IMR-90 (cell line): ENCODE measurements at regions not wholly inside any gene's neighbourhood (a gene's known extent, or its start where the extent isn't known, plus 50 kb on each side); places are given as distances from the start of the nearest gene placed in this dataset.

Source experiments
- ATAC-seq: fragments of 200-7000 bp; cut with Tn5 transposase; 2 replicates; pipeline ENCODE4 v1.9.1; 2020; ENCODE audit warnings: low read depth, mild to moderate bottlenecking, moderate library complexity
- BruUV-seq: library from RNA; stranded (reverse); fragments of 400-500 nt; replicated peaks from 2 replicates; lab custom pipeline; 2021; lab: Mats Ljungman, UMichigan
- CTCF ChIA-PET: fragments of 300-600 bp; formaldehyde crosslinking; extraction: SDS; loops from one replicate; lab custom pipeline; 2021; ENCODE audit warnings: antibody characterized with exemption; lab: Yijun Ruan, JAX
- POLR2A ChIA-PET: fragments of 300-600 bp; sonication (Branson Sonifier 250); formaldehyde crosslinking; loops from one replicate; lab custom pipeline; 2022; ENCODE audit warnings: antibody characterized with exemption; ENCODE audit not compliant: unreplicated experiment; lab: Charles Lee
- DNase-seq: peaks from one replicate; pipeline ENCODE4 v3.0.0; 2013
- H2AFZ ChIP-seq: replicated peaks from 2 replicates; pipeline ENCODE3; 2013; ENCODE audit warnings: low read length, mild to moderate bottlenecking; ENCODE audit not compliant: poor library complexity
- H2AK5ac ChIP-seq: 2 replicates; pipeline ENCODE4 v1.6.1; 2013; ENCODE audit warnings: low read depth, low read length, inconsistent platforms
- H2AK9ac ChIP-seq: replicated peaks from 2 replicates; pipeline ENCODE3; 2013; ENCODE audit warnings: mild to moderate bottlenecking, low read depth, low read length, moderate library complexity; ENCODE audit not compliant: poor library complexity
- H2BK120ac ChIP-seq: 2 replicates; pipeline ENCODE4 v1.6.1; 2013; ENCODE audit warnings: low read depth, low read length, inconsistent platforms
- H2BK15ac ChIP-seq: 3 replicates; pipeline ENCODE4 v1.6.1; 2013; ENCODE audit warnings: low read depth, low read length, inconsistent platforms
- H2BK20ac ChIP-seq: 2 replicates; pipeline ENCODE4 v1.6.1; 2013; ENCODE audit warnings: low read depth, mild to moderate bottlenecking, inconsistent platforms, low read length, moderate library complexity
- H2BK5ac ChIP-seq: 2 replicates; pipeline ENCODE4 v1.6.1; 2013; ENCODE audit warnings: mild to moderate bottlenecking, low read depth, low read length, inconsistent platforms; ENCODE audit not compliant: poor library complexity, severe bottlenecking
- H3K14ac ChIP-seq: replicated peaks from 2 replicates; pipeline ENCODE4 v1.6.1; 2013; ENCODE audit warnings: low read depth, low read length, inconsistent platforms
- H3K18ac ChIP-seq: 2 replicates; pipeline ENCODE4 v1.6.1; 2013; ENCODE audit warnings: low read depth, low read length, control low read depth
- H3K23ac ChIP-seq: 2 replicates; pipeline ENCODE4 v1.6.1; 2013; ENCODE audit warnings: low read depth, low read length, inconsistent platforms
- H3K27ac ChIP-seq: 2 replicates; pipeline ENCODE4 v1.5.1; 2013; ENCODE audit warnings: mild to moderate bottlenecking, control low read depth, low read length; ENCODE audit not compliant: insufficient read depth
- H3K27me3 ChIP-seq: 2 replicates; pipeline ENCODE4 v1.6.1; 2013; ENCODE audit warnings: low read length; ENCODE audit not compliant: control insufficient read depth, insufficient read depth
- H3K36me3 ChIP-seq: 2 replicates; pipeline ENCODE4 v1.6.1; 2013; ENCODE audit warnings: low read length, mixed read lengths; ENCODE audit not compliant: control insufficient read depth, insufficient read depth
- H3K4ac ChIP-seq: 2 replicates; pipeline ENCODE4 v1.6.1; 2013; ENCODE audit warnings: low read depth, low read length, inconsistent platforms
- H3K4me1 ChIP-seq: 2 replicates; pipeline ENCODE4 v1.6.1; 2013; ENCODE audit warnings: low read length, mixed read lengths; ENCODE audit not compliant: control insufficient read depth, insufficient read depth
- H3K4me2 ChIP-seq: 2 replicates; pipeline ENCODE4 v1.6.1; 2013; ENCODE audit warnings: low read depth, mild to moderate bottlenecking, control low read depth, low read length, moderate library complexity
- H3K4me3 ChIP-seq: 2 replicates; pipeline ENCODE4 v1.5.1; 2013; ENCODE audit warnings: low read depth, mild to moderate bottlenecking, control low read depth, low read length, moderate library complexity; ENCODE audit not compliant: insufficient read depth
- H3K56ac ChIP-seq: 2 replicates; pipeline ENCODE4 v1.6.1; 2013; ENCODE audit warnings: low read length, inconsistent platforms; ENCODE audit not compliant: insufficient read depth; ENCODE audit errors: extremely low read depth
- H3K79me1 ChIP-seq, 2 experiments: 2 replicates each; pipeline ENCODE4 v1.6.1; 2013; ENCODE audit warnings: low read length in 2 of 2, inconsistent platforms in 1 of 2, low read depth in 1 of 2
- H3K9ac ChIP-seq: 2 replicates; pipeline ENCODE4 v1.6.1; 2013; ENCODE audit warnings: low read depth, low read length, control low read depth
- H3K9me1 ChIP-seq: 2 replicates; pipeline ENCODE4 v1.6.1; 2013; ENCODE audit warnings: low read length, inconsistent platforms; ENCODE audit not compliant: insufficient read depth
- H3K9me3 ChIP-seq: 2 replicates; pipeline ENCODE4 v1.6.1; 2013; ENCODE audit warnings: low read length; ENCODE audit not compliant: control insufficient read depth, insufficient read depth
- H4K20me1 ChIP-seq: 2 replicates; pipeline ENCODE4 v1.6.1; 2013; ENCODE audit warnings: low read length, inconsistent platforms; ENCODE audit not compliant: insufficient read depth
- H4K5ac ChIP-seq: 2 replicates; pipeline ENCODE4 v1.6.1; 2013; ENCODE audit warnings: mild to moderate bottlenecking, low read depth, low read length, control low read depth
- H4K8ac ChIP-seq, 2 experiments: 2 replicates each; pipeline ENCODE4 v1.6.1; 2013; ENCODE audit warnings: low read depth in 2 of 2, low read length in 2 of 2, control low read depth in 1 of 2, inconsistent platforms in 1 of 2
- H4K91ac ChIP-seq: 2 replicates; pipeline ENCODE4 v1.6.1; 2013; ENCODE audit warnings: low read depth, low read length, inconsistent platforms; ENCODE audit not compliant: insufficient read depth
- BHLHE40 ChIP-seq: fragments of 150-350 bp; IDR thresholded peaks from 2 replicates; pipeline ENCODE4 v1.6.1; 2016; ENCODE audit warnings: mild to moderate bottlenecking, low read depth, low read length
- CHD1 ChIP-seq: IDR thresholded peaks from 2 replicates; pipeline ENCODE4 v1.6.1; 2012; ENCODE audit warnings: low read depth, low read length, improper control_type of control experiment
- MAZ ChIP-seq: IDR thresholded peaks from 2 replicates; pipeline ENCODE4 v1.6.1; 2012; ENCODE audit warnings: low read depth, mild to moderate bottlenecking, low read length, improper control_type of control experiment, moderate library complexity, borderline replicate concordance
- RAD21 ChIP-seq: IDR thresholded peaks from 2 replicates; pipeline ENCODE4 v1.6.1; 2012; ENCODE audit warnings: low read length, improper control_type of control experiment
- RCOR1 ChIP-seq: IDR thresholded peaks from 2 replicates; pipeline ENCODE4 v1.6.1; 2012; ENCODE audit warnings: mild to moderate bottlenecking, low read length, improper control_type of control experiment; ENCODE audit not compliant: insufficient replicate concordance
- WGBS, 2 experiments: methylation state at CpG; one replicate each; pipeline versions ENCODE4 v1.1.5 to v1.1.7; 2013; ENCODE audit warnings: missing lambda C conversion rate in 2 of 2; ENCODE audit not compliant: insufficient read length in 1 of 2; ENCODE audit errors: extremely low coverage in 2 of 2; 5-methylcytosine and 5-hydroxymethylcytosine counted together
- dilution Hi-C: fragments of 300-500 bp; cut with HindIII; formaldehyde crosslinking; loops from one replicate; pipeline ENCODE4 v1.14.3; 2018; ENCODE audit warnings: low sequenced_read_pairs; ENCODE audit not compliant: unreplicated experiment
- in situ Hi-C: fragments of 300-500 bp; cut with MboI; formaldehyde crosslinking; loops from 3 replicates; pipeline ENCODE4 v1.14.3; 2019; ENCODE audit warnings: low sequenced_read_pairs, inconsistent platforms, mixed read lengths
- intact Hi-C: fragments of 100-400 bp; cut with micrococcal nuclease; formaldehyde crosslinking; loops from 2 replicates; pipeline ENCODE4 v1.10.0; 2022

DNA sequence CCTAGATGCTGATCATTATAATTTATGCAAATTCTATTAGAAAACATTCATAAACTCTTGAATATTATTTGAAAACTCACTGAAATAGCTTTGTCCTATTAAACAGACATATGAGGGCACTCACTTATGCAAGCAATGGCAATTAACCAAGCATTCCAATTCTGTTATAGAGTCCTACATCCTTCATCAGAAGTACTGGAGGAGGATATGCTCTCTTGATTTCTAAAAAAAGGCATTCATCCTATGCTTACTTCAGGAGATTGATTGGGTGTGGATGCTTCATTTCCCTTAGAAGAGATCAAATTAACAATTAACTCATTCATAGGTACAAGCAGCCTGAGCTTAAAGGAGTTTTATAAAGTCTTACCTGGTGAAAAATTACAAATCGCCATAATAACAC is 1317.2 kb downstream of the PCDH7 start:
- H2BK5ac ChIP-seq = no peak overlapping the region
- no peak overlapping the region for H4K91ac ChIP-seq
- H3K27ac ChIP-seq = no peak overlapping the region
- H3K9me1 ChIP-seq = no peaks in the 10 kb centered on the region
- no peak overlapping the region for H3K4ac ChIP-seq
- no peak overlapping the region for H2BK120ac ChIP-seq
- CTCF ChIA-PET = no interaction called here
- WGBS, 2 experiments = no CpG with 5 or more reads among the region's 1 CpG
- H3K9ac ChIP-seq = no peak overlapping the region
- H4K8ac ChIP-seq = no peak overlapping the region
- H3K4me1 ChIP-seq = no peaks in the 10 kb centered on the region
- no peak overlapping the region for H3K18ac ChIP-seq
- no peak overlapping the region for H3K14ac ChIP-seq
- H3K9me3 ChIP-seq = peaks cover 4% of the 10 kb centered on the region; the same call in 1 of the 2 replicates
- no peaks in the 10 kb centered on the region for H4K20me1 ChIP-seq
- no peak overlapping the region for H2AFZ ChIP-seq
- no peaks in the 10 kb centered on the region for H3K79me1 ChIP-seq
- in situ Hi-C loops (no loop called here), intact Hi-C loops (no loop called here), dilution Hi-C loops (no loop called here)
- no peak overlapping the region for H2AK5ac ChIP-seq
- no peak overlapping the region for H4K5ac ChIP-seq
- POLR2A ChIA-PET = no interaction called here
- H3K4me2 ChIP-seq = no peak overlapping the region
- no peak overlapping the region for H3K23ac ChIP-seq
- H3K27me3 ChIP-seq = no peaks in the 10 kb centered on the region
- no peaks in the 10 kb centered on the region for H3K36me3 ChIP-seq
- no peak overlapping the region for H2BK20ac ChIP-seq
- no peak overlapping the region for H2BK15ac ChIP-seq
- no peak overlapping the region for H3K56ac ChIP-seq
- H2AK9ac ChIP-seq = no peak overlapping the region
- ATAC-seq (no peak), DNase-seq (no peak)
- H3K4me3 ChIP-seq = no peak overlapping the region
- BruUV-seq = no TSS peak
- TF ChIP-seq RAD21 (no peak), RCOR1 (no peak), CHD1 (no peak), MAZ (no peak), BHLHE40 (no peak)
